AG10803 (cell line): ENCODE measurements at regions not wholly inside any gene's neighbourhood (a gene's known extent, or its start where the extent isn't known, plus 50 kb on each side); places are given as distances from the start of the nearest gene placed in this dataset.
A peak's percentile ranks its signal among the peaks of the same experiment; 100 is the strongest.

Experiments
- DNase-seq: peaks from one replicate; pipeline ENCODE4 v3.0.0; 2010; ENCODE audit warnings: low read depth
- H3K4me3 ChIP-seq: 2 replicates; pipeline ENCODE4 v1.5.1; 2011; ENCODE audit warnings: mild to moderate bottlenecking, low read length, control low read depth
- CTCF ChIP-seq: conservative IDR thresholded peaks from 2 replicates; pipeline ENCODE4 v1.5.1; 2011; ENCODE audit warnings: mild to moderate bottlenecking, low read length, control low read depth, inconsistent platforms

- peak; percentile 54 for DNase-seq
- no peak for TF ChIP-seq CTCF
These were observed 235.1 kb upstream of the AUTS2 start for GRCh38 chr7:69363136-69363535.

GRCh38 chr7:69364813-69365643, 233.2 kb upstream of the AUTS2 start:
- no peak for DNase-seq
- H3K4me3 ChIP-seq: peak overlapping the region; percentile 40
- no peak for TF ChIP-seq CTCF

More at GRCh38 chr7:69363136-69363535, 235.1 kb upstream of the AUTS2 start:
- no peak overlapping the region for H3K4me3 ChIP-seq

- TF ChIP-seq CTCF: no peak
These were observed 232.6 kb upstream of the AUTS2 start for GRCh38 chr7:69365651-69366192.

GRCh38 chr7:69367780-69368179, 230.5 kb upstream of the AUTS2 start:
- H3K4me3 ChIP-seq: no peak overlapping the region
- no peak for TF ChIP-seq CTCF
- DNase-seq: peak; percentile 76

More at GRCh38 chr7:69365651-69366192, 232.6 kb upstream of the AUTS2 start:
- peak overlapping the region; percentile 40 for H3K4me3 ChIP-seq
- peak; percentile 88 for DNase-seq

GRCh38 chr7:69373171-69374043, 224.9 kb upstream of the AUTS2 start:
- no peak overlapping the region for H3K4me3 ChIP-seq
- DNase-seq: peak; percentile 93
- no peak for TF ChIP-seq CTCF

- H3K4me3 ChIP-seq: no peak overlapping the region
- no peak for TF ChIP-seq CTCF
- DNase-seq: peak; percentile 93
These were observed 224.2 kb upstream of the AUTS2 start for GRCh38 chr7:69374044-69374425.
